ENCODE measurements at regions not wholly inside any gene's neighbourhood (a gene's known extent, or its start where the extent isn't known, plus 50 kb on each side); places are given as distances from the start of the nearest gene placed in this dataset.

GRCh38 chr3:70603103-70603502 is 290.7 kb upstream of the MDFIC2 start:
- Histone ChIP-seq H2AFZ (ENCODE audit: low read depth, low read length, poor library complexity, severe bottlenecking) (no peak overlapping the region), H3K79me2 (ENCODE audit: insufficient read depth, low read length) (no peaks in the 10 kb centered on the region), H3K36me3 (ENCODE audit: control insufficient read depth in 1 of 2, insufficient read depth in 2 of 2, low read length in 2 of 2) (no peaks in the 10 kb centered on the region), H3K27ac (ENCODE audit: low read depth, low read length) (no peak overlapping the region), H3K9ac (ENCODE audit: low read length) (no peak overlapping the region), H3K4me3 (replicated peaks in 1 of 2; ENCODE audit: low read depth in 1 of 2, low read length in 2 of 2) (no peak overlapping the region), H3K27me3 (ENCODE audit: insufficient read depth, low read length) (no peaks in the 10 kb centered on the region), H3K4me1 (ENCODE audit: control insufficient read depth in 1 of 2, insufficient read depth in 2 of 2, low read length in 2 of 2) (no peaks in the 10 kb centered on the region), H4K20me1 (ENCODE audit: insufficient read depth) (no peaks in the 10 kb centered on the region), H3K9me3 (ENCODE audit: control insufficient read depth in 1 of 2, insufficient read depth in 1 of 2, low read depth in 1 of 2, low read length in 2 of 2) (no peaks in the 10 kb centered on the region; a peak in 1 of 4 replicates), H3K4me2 (ENCODE audit: low read length) (no peak overlapping the region), H3K9me2 (ENCODE audit: insufficient read depth) (no peaks in the 10 kb centered on the region)
- CTCF ChIA-PET: no interaction called here
- RAD21 ChIA-PET (ENCODE audit: low non-redundant PET in 1 of 2, low total read pairs in 2 of 2, uncharacterized antibody in 2 of 2, unreplicated experiment in 2 of 2): no interaction called here
- intact Hi-C loops (cut with micrococcal nuclease): no loop called here
- ATAC-seq (no peak), DNase-seq (ENCODE audit: low read depth, low spot score) (no peak)
- no TSS peak for BruUV-seq (replicated peaks)
- POLR2A ChIA-PET: no interaction called here
- TF ChIP-seq ZBTB33 (IDR thresholded peaks at IDR 0.05; ENCODE audit: extremely low read depth, insufficient replicate concordance, low read length) (no peak), YY1 (IDR thresholded peaks at IDR 0.05; ENCODE audit: extremely low read depth, insufficient replicate concordance, low read depth, low read length) (no peak), EGR1 (IDR thresholded peaks at IDR 0.05; ENCODE audit: low read depth) (no peak), POLR2AphosphoS5 (IDR thresholded peaks at IDR 0.05; ENCODE audit: low read depth, low read length) (no peak), CBX3 (IDR thresholded peaks at IDR 0.05; ENCODE audit: low read depth) (no peak), POLR2A (IDR thresholded peaks at IDR 0.05; ENCODE audit: borderline replicate concordance, extremely low read depth, insufficient read depth, insufficient read length) (no peak), FOSL1 (IDR thresholded peaks at IDR 0.05; ENCODE audit: low read depth) (no peak), EZH2phosphoT487 (IDR thresholded peaks at IDR 0.05; ENCODE audit: borderline replicate concordance) (no peak), MAX (IDR thresholded peaks at IDR 0.05) (no peak), JUND (IDR thresholded peaks at IDR 0.05) (no peak), CEBPB (IDR thresholded peaks at IDR 0.05; ENCODE audit: low read depth) (no peak), SRF (IDR thresholded peaks at IDR 0.05; ENCODE audit: low read depth) (no peak), EZH2 (IDR thresholded peaks at IDR 0.05) (no peak), REST (IDR thresholded peaks at IDR 0.05; ENCODE audit: low read depth) (no peak), RAD21 (IDR thresholded peaks at IDR 0.05; ENCODE audit: low read depth) (no peak), SIN3A (IDR thresholded peaks at IDR 0.05; ENCODE audit: low read depth) (no peak)
